ENCODE measurements at regions not wholly inside any gene's neighbourhood (a gene's known extent, or its start where the extent isn't known, plus 50 kb on each side); places are given as distances from the start of the nearest gene placed in this dataset.
"Not testable (repeated sequence)": the region's sequence is repeated elsewhere in the genome, so short reads cannot be mapped to it uniquely, and the experiment has no call there.

DNA sequence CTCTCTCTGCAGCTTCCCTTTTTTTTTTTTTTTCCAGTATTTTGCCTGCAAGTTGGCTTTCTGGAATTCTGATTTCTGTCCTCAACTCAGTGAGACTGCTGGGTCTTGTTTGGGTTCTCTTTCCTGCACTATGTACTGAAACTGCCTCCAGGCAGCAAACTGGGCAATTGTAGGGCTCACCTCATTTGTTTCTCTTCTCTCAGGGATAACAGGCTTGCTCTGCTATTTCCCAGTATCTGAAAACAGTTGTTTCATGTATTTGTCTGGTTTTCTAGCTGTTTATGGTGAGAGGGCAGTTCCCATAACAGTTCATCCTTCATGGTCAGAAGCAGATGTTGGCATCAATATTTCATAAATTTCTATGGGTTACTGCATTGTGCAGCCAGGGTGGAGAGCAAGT is 206.0 kb downstream of the CYRIA start:
- no peak for DNase-seq

DNA sequence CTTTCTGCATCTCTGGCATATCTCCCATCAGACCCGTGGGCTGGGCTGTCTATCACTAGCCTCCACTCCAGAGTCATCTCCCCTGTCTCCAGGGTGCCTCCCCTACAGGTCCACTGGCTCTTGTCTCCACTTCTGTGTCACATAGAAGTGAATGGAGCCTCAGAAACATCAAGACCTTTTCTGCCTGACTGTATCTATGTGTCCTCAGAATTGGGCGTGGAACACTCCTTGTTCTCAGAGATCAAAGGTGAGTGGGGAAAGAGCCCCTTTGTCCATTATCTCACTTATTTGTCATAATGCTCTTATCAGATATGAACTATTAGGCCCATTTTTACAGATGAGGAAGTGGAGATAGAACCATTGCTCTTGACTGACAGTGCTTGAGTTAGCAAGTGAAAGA is 211.0 kb downstream of the CYRIA start:
- DNase-seq = no peak

DNA sequence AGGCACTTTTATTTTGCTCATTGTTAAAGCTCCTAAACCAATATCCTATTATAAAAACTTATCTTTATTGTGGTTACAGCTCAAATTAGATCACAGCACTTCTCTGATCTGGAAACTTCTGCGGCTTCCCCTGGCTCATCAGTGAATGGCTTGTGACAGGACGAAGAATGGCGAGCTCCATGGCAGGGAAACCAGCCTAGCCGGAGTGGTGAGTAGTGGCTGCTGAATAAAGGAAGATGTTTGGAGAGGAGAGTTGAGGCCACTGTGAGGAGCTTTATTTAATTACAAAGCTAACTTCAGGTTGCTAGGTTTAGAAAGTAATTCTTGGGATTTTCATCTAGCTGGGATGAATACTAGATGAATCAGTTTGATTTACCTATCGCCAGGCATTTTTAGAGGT is 213.5 kb downstream of the CYRIA start:
- DNase-seq = no peak

DNA sequence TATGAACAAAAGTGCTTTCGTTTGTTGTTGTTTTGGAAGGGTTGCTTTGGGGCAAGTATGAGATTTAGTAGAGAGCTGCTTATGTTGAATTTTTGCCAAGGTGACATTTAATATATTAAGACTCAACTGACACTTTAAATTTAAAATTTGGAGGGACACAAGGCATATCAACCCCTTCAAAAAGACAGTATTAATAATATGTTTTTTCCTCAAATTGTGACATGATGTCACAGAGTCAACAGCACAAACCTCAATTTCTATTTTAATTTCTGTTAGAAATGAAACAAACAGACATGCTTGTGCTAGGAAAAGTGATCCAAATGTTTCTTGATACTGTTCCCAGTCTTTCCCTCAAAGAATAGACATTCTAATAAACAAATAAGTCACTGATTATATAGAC is 218.9 kb downstream of the CYRIA start:
- no peak for DNase-seq

DNA sequence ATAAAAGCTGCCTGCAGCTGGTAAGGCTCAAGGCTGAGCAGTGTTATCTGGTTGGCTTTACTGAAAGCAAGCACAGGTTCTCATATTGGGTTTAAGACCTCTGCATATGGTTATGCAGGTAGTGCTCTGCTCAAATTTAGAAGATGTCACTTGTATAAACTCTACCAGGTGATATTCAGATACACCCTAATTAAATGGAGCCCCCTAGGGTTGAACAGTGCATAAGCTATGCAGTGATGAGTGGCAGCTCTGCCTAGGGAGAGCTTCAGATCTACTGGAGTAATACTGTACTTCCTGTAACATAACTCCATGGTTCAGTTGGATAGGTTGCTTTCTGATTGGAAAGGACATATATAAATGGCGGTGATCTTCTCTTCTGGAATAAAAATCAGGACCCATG is 222.7 kb downstream of the CYRIA start:
- no peak for DNase-seq

DNA sequence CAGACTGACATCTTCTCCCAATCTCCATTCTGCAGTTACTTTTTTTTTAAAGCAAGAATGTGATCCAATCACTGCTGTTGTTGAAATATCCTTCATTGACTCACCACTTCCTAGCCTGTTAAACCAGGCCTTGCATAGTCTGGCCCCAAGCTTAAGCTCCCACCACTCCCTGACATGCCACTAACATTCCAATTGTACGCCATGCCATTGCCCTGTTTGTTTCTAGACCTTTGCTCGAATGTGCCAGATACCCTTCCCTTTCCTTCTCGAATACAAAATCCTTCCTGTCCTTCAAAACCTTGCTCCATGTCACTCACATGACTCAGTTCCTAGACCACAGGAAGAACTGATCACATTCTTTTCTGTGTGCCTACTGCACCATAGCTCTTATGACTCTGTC is 224.2 kb downstream of the CYRIA start:
- DNase-seq = no peak

DNA sequence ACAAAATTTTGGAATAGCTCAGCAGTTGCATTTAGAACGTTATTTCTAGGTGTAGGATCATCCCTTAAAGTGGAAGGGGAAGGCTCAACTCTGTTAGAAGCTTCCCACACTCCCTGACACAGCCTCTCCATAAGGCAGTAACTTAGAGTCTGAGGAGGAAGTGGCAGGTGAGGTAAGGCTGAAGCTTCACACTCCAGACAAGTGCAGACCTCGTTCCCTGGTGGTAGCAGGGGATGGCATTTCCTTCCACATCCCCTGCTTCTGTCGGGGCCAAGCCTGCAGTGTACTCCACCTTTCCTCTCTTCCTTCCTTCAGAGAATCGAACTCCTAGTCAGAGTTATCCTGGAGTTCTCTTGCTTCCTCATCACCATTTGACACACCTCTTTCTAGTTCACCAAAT is 224.7 kb downstream of the CYRIA start:
- no peak for DNase-seq

DNA sequence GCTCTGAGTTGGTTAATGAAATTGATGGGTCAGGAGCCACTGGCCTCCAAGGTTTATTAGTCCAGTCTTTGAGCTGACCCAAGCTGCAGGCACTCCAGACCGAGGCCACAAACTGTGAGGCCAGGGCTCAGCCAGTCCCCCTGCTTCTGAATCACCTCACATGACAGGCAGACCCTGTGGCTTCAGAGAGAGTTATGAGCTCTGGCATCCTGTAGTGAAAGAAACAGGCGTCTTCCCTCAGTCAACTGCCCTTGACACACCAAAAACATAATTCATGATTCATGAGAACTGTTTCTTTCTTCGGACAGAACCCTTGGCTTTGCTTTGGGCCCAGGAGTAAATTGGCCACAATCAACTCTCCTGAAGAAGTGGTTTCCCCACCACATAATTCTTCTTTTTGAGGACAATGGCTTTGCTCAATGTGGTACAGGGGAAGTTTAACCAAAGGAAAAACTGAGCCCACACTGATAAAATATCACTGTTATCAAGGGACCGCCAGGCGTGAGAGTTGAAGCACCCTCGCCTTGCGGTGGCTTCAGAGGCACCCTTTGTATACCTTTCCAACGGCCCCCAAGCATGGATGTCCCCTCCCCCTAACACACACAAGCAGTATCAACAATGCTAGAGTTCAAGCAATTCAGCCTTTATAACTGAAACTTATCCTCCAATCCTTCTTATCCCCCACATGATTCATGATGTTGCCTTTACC is 226.9 kb downstream of the CYRIA start:
- no peak for DNase-seq

DNA sequence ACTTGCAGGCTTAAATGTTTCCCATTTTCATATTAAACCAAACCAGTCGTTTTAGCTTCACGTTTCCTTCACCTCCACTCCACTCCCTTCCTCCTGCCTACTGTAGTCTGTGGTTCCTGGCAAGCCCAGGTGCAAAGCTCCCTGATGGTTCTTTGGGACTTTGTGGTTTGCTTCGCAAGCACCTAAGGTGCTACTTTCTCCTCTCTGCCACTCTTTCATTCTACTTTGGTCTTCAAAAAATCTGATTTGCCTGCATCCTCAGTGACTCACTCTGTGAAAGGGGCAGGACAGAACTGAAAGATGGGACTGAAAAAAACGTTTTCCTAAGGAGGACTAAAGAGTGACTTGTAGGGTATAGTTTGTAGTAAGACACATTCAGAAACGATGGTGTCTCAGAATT is 228.4 kb downstream of the CYRIA start:
- DNase-seq = no peak

DNA sequence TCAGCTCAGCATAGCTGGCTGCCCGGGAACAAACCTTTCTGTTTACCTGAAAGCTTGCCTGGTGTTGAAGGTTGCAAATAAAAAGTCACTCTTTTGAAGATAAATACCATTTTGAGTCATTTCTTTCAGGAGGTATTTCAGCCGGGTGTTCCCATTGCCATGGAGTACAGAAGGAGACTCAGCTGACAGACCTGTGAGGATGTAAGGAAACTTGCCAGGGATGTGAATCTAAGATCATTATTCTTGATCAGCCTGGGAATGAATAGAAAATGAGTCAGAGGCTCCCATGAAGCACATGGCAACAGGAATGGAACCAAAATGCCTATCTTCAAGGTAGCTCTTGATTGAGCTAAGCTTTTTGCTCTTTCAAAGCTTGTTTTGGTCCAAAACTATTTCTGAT is 231.2 kb downstream of the CYRIA start:
- DNase-seq = no peak

DNA sequence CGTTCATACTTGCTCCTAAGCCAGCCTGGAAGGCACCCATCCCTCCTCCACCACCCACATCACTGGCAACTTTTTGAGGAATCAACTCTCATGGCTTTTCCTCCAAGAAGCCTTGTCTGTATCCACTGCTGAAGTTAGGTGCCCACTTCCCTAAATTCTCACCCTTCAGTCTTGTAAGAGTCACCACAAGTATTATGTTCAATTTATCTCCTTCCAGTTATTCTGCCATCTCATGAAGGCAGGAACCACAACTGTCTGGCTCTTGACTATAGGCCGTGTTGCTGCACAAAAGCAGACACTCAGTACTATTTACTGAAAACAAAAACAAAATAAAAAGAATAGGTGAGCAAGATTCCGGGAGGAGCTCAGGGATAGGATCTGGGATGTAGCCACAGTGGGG is 234.8 kb downstream of the CYRIA start:
- no peak for DNase-seq

DNA sequence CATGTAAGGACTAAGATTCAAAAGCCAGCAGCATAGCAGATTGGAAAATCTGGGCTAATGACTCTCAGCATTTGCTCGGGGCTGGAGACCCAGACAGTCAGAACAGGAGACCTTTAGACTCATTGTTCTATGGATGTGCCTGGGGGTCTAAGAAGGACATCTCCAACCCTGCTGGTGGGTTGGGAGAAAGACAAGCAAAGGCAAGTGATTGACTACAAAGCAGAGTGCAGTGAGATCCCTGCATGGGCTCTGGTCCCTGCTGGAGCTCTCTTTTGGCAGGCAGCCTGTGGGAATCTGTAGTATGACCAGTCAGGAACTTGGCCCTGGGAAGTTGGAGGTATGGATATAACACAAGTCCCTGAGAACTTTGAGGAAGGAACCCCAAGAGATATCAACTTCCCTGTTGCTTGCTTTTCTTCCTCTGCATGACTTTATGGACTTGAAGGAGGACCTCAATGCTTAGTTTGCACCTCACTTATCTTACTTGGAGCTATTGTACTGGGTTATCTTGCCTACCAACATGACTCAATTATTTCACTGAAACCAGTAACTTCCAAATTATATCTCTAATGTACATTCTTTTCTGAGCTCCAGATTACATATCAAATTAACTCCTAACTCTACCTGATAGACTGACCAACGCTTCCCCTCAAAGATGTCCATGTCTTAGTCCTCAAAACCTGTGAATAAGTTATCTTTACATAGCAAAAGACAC is 236.0 kb downstream of the CYRIA start:
- no peak for DNase-seq

DNA sequence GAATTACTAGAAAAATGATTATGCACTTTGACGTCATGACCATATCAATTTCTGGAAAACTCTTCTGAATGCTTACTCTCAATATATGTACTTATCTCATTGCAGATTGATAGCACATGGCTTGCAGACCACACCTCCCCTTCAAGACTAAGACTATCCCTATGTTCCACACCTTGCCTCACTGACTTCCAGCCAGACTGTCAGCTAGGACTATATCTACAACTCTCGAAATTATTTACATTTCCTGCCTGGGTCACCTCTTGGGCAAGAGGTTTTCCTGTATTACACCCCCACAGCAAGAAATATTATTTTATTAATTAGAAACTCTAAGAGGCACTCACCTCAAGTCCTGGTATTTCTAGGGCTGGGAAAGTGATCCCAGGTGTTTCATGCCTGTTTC is 236.6 kb downstream of the CYRIA start:
- no peak for DNase-seq

DNA sequence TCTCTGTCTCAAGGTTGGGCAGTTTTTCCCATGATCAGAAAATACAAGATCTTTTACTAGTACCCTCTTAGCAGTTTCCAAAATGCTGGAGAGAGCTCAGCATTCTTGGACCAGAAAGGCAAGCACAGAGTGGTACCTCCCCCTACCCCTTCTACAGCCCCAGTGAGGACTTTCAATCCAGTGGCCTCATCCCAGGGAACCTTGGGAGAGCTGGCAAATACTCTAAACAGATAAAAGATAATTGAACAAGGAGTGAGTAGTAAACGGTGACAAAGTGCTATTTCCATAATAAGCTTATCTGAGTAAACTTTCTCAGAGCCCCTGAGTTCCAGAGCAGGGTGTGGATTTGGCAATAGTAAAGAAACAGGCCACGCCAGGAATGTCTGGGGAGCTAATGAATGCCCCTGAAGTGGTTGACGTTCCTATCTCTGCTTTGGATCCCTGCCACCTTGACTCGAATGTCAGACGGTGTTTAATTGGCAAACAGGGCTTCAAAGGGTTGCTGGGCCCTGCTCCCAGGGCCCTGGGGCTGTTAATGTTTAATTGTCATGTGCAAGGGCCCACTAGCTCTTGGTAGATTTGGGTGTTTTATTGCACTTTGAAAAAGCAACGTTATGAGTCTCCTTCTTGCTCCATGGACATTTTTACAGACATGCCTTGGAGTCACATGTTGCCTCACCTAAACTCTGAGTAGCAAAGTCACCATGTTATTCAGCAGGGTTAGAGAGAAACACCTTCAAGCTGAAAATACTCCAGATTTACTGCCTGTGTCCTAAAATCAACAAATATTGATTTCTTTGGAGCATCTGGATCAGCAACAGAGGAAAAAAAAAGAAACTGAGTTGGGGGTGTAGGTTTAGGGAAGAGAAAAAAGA is 239.9 kb downstream of the CYRIA start:
- no peak for DNase-seq

DNA sequence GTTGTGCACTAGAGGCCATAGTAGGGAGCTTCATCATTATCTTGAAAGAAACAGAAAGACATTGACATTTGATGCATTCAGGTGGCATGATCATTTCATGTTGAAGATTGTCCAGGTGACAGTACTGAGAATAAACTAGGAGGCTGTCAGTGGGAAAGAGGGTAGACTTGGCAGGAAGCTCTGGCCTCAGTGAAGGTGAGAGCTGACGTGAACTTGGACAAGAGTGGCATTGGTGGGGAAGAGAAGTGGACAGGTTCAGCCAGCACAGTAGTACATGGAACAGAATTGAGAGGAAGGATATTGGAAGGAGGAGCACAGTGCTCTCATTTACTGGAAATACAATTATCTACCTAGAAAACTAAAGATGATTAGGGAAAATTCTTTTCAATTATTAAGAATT is 245.2 kb downstream of the CYRIA start:
- DNase-seq = no peak

DNA sequence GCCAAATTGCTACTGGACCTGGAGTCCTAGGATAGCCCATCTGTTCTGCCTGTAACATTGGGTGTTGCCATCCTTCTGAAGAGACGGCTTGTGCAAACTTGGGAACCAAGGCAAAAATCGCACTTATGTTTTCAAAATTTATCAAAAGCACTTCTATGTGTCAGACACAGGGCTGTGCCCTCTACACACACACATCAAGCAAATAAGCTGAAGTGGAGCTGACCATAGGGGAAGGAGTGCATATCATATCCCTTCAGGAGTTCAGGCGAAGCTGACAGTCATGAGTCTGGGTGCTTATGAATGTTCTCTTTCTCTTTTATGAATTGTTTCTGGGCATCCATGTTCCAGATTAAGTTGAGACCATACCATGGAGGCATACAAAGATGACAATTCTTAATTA is 247.9 kb downstream of the CYRIA start:
- DNase-seq = no peak

DNA sequence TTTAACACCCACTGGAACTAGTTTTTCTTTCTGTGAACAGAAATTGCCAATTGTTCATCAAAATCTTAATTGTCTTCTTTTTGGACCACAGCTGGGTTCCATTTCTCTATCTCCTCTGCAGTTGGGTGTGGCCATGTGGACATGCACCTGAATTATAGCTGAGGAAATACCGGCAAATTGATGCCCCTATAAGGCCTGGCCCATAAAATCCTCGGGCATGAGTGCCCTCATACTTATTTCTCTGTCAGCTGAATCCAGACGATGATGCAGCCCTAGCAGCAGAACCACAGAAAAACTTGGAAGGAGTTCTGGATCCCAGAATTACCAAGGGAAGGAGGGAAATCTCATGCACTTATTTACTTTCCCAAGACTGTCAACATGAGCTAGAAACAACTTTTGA is 249.0 kb downstream of the CYRIA start:
- DNase-seq = no peak

DNA sequence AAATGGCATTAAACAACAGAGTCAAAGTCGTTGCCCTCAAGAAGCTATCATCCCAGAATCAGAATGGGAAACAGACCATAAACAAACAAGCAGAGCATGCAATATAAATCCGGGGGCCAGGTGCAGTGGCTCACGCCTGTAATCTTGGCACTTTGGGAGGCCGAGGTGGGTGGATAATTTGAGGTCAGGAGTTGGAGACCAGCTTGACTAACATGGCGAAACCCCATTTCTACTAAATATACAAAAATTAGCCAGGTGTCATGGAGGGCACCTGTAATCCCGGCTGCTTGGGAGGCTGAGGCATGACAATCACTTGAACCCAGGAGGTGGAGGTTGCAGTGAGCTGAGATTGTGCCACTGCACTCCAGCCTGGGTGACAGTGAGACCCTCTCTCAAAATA is 249.8 kb downstream of the CYRIA start:
- DNase-seq = not testable (repeated sequence)

DNA sequence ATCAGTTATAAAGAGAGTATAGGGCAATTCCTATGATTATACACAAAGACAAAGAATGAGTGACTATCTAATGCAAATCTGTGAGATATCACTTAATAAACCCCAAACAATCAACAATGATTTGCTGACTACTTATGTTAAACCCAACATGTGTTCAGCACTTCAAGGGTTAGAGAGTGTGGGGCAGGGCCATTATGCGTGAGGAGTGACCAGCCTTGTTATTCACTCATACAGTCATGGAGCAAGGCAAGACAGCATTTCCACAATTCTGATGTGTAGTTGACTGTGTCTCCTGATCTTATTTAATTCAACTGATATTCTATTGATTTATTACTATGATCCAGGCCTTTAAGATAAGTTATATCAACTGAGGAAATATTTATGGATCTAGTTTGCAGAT is 251.7 kb downstream of the CYRIA start:
- no peak for DNase-seq

DNA sequence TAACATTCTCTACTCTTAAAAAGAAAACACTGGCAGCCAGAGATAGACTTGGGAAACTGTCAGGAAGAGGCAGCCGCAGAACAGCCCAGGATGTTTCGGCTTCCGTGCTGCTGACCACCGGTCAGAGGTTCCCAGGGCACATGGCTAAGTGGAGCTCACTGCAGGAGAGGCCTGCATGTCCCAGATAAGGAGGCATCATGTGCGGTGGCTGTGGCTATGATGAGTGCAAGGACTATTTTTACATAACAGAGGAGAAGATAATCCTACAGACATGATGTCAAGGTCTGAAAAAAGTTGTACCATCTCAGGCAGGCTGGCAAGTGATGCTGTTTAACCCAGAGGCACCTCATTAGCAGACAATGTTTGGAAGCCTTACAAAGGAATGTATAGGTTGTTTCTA is 252.3 kb downstream of the CYRIA start:
- no peak for DNase-seq

DNA sequence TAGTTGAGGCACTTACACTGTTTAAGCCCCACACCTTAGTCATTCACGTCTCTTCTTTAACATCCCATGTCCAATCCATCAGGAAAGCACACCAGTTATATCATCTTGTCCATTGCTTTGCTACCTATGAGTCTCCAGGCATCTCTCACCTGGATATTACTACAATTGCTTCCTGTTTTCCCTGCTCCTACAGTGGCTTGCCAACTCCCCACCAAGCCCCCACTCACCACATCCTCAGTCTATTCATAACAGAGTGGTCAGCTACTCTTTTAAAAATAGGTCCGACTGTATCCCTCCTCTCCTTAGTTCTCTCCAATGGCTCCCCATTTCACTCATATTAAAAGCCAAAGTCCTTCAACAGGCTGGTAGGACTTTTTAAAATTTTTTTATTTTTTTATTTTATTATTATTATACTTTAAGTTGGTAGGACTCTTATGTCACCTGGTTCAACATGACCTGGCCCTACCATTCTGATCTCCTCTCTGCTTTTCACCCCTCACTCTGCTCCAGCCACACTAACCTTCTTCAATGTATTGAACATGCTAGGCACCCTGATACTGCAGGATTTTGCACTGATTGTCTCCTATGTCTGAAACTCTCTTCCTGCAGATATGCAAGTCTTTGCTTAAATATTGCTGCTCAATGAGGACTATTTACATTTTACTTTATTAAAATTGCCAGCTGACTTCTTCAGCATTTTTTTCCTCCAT is 253.2 kb downstream of the CYRIA start:
- no peak for DNase-seq

DNA sequence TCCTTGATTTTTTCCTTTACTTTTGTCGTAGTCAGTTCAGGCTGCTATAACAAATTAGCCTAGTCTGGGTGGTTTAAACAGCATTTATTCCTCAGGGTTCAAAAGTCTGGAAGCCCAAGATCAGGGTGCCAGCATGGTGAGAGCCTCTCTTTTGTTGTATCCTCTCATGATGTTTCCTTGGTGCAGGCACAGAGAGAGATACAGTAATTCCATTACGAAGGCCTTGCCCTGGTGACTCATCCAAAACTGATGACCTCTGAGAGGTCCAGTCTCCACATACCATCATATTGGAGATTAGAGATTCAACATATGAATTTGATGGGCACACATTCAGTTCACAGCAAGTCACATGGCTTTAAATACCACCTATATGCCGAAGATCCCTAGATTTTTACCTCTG is 253.8 kb downstream of the CYRIA start:
- DNase-seq = no peak

DNA sequence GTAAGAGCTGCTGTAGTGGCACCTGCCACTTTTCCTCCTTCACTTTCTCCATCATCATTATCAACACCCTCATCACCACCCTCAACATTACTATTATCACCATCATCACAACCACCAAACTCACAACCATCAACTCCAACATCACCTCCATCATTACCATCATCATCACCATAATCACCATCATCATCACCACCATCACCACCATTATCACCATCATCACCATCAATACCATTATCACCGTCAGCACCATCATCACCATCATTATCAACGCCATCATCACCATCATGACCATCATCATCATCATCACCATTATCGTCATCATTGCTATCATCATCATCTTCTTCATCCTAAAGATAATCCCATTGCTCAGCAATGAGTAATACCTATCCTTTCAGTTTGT is 255.8 kb downstream of the CYRIA start:
- no peak for DNase-seq

Measured in T-helper 2 cell (primary cell).